ENCODE measurements at regions not wholly inside any gene's neighbourhood (a gene's known extent, or its start where the extent isn't known, plus 50 kb on each side); places are given as distances from the start of the nearest gene placed in this dataset.
"Not testable (repeated sequence)": the region's sequence is repeated elsewhere in the genome, so short reads cannot be mapped to it uniquely, and the experiment has no call there.

GRCh38 chr17:34039213-34039612, 215.9 kb upstream of the CCL2 start:
- not testable (repeated sequence) for TF ChIP-seq CTCF, POLR2A (IDR thresholded peaks at IDR 0.05)
